Keratinocyte (primary cell): ENCODE measurements at regions not wholly inside any gene's neighbourhood (a gene's known extent, or its start where the extent isn't known, plus 50 kb on each side); places are given as distances from the start of the nearest gene placed in this dataset.

Source experiments
- DNase-seq: peaks from one replicate; pipeline ENCODE4 v3.0.0-alpha.2; 2011; ENCODE audit warnings: low read depth, missing footprints, low spot score
- FAIRE-seq: peaks from 2 replicates; lab custom pipeline; 2011; peaks lifted over from hg19 to GRCh38; lab: Jason Lieb, UNC
- H2AFZ ChIP-seq: 2 replicates; pipeline ENCODE4 v1.6.0; 2012; ENCODE audit warnings: low read length, control low read depth, inconsistent platforms; ENCODE audit not compliant: control insufficient read depth
- H3K27ac ChIP-seq: 2 replicates; pipeline ENCODE4 v1.5.1; 2011; ENCODE audit warnings: low read length; ENCODE audit not compliant: control insufficient read depth, insufficient read depth
- H3K27me3 ChIP-seq: 3 replicates; pipeline ENCODE4 v1.6.0; 2011; ENCODE audit warnings: low read length; ENCODE audit not compliant: control insufficient read depth, insufficient read depth; ENCODE audit errors: extremely low read depth
- H3K36me3 ChIP-seq, 2 experiments: 2 replicates in 1 of 2; 3 replicates in 1 of 2; pipeline ENCODE4 v1.5.1; 2011; ENCODE audit warnings: low read length in 2 of 2, mild to moderate bottlenecking in 1 of 2; ENCODE audit not compliant: control insufficient read depth in 2 of 2, insufficient read depth in 2 of 2; ENCODE audit errors: extremely low read depth in 1 of 2
- H3K4me1 ChIP-seq: 3 replicates; pipeline ENCODE4 v1.5.1; 2011; ENCODE audit warnings: low read length; ENCODE audit not compliant: control insufficient read depth, insufficient read depth; ENCODE audit errors: extremely low read depth
- H3K4me2 ChIP-seq: 3 replicates; pipeline ENCODE4 v1.6.0; 2011; ENCODE audit warnings: low read depth, low read length; ENCODE audit not compliant: control insufficient read depth, insufficient read depth; ENCODE audit errors: extremely low read depth
- H3K4me3 ChIP-seq, 3 experiments: fragments of 200-600 bp in 1 of 3; sonication (generic) in 1 of 3; 2 replicates in 2 of 3; 3 replicates in 1 of 3; pipeline ENCODE4 v1.5.1; 2011 to 2016; ENCODE audit warnings: low read length in 3 of 3, mild to moderate bottlenecking in 3 of 3, control low read depth in 2 of 3, inconsistent platforms in 1 of 3, low read depth in 1 of 3, mixed read lengths in 1 of 3, mixed run types in 1 of 3, moderate library complexity in 1 of 3; ENCODE audit not compliant: control insufficient read depth in 2 of 3, insufficient read depth in 2 of 3; ENCODE audit errors: extremely low read depth in 1 of 3
- H3K79me2 ChIP-seq: 2 replicates; pipeline ENCODE4 v1.6.0; 2012; ENCODE audit warnings: low read length; ENCODE audit not compliant: control insufficient read depth, insufficient read depth
- H3K9ac ChIP-seq: 3 replicates; pipeline ENCODE4 v1.6.0; 2011; ENCODE audit warnings: low read length; ENCODE audit not compliant: control insufficient read depth, insufficient read depth; ENCODE audit errors: extremely low read depth
- H3K9me1 ChIP-seq: 3 replicates; pipeline ENCODE4 v1.6.0; 2011; ENCODE audit warnings: low read length; ENCODE audit not compliant: control insufficient read depth, insufficient read depth; ENCODE audit errors: extremely low read depth
- H3K9me3 ChIP-seq: 2 replicates; pipeline ENCODE4 v1.5.1; 2012; ENCODE audit warnings: low read depth, low read length; ENCODE audit not compliant: control insufficient read depth
- H4K20me1 ChIP-seq: 3 replicates; pipeline ENCODE4 v1.6.0; 2011; ENCODE audit warnings: low read length; ENCODE audit not compliant: control insufficient read depth, insufficient read depth; ENCODE audit errors: extremely low read depth
- EZH2 ChIP-seq: IDR thresholded peaks from one replicate; pipeline ENCODE4 v1.6.1; 2012; ENCODE audit warnings: inconsistent platforms, mild to moderate bottlenecking, low read length, moderate library complexity
- dilution Hi-C: fragments of 300-500 bp; cut with MboI; formaldehyde crosslinking; loops from one replicate; pipeline ENCODE4 v1.7.0; 2020; ENCODE audit warnings: low sequenced_read_pairs; ENCODE audit not compliant: extremely low pct_ligation_motif_present
- TF ChIP-seq, protein P1 (sequence below), 3 experiments: IDR thresholded peaks in 1 of 3; conservative IDR thresholded peaks in 1 of 3; optimal IDR thresholded peaks in 1 of 3; 2 replicates in 2 of 3; 3 replicates in 1 of 3; pipeline versions ENCODE3 to v1.5.1; 2011; ENCODE audit warnings: low read length in 3 of 3, mild to moderate bottlenecking in 3 of 3, moderate library complexity in 2 of 3, control low read depth in 1 of 3, inconsistent platforms in 1 of 3; ENCODE audit not compliant: insufficient read depth in 2 of 3; ENCODE audit errors: extremely low read depth in 1 of 3

DNA sequence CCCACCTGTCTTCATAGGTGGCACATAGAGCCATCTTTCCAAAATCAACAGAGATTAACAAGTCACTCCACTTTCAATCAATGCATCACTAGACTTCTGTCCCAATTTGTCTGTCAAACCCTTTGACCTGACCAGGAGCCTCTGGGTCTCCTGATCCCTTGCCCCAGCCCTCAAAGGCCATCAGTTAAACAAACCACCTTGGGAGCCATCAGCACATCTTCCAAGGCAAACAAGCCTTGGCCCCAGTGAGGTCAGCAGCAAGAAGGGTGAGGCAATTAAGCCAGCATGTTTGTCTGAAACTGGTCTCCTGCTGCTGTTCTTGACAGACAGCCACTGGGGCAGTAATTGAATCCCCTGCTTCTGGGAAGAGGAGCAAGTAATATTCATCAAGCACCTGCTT lies 742.8 kb upstream of the TBX3 start:
- H3K27me3 ChIP-seq = no peaks in the 10 kb centered on the region
- H2AFZ ChIP-seq = no peak overlapping the region
- H3K4me2 ChIP-seq = no peak overlapping the region
- H3K9me1 ChIP-seq = no peaks in the 10 kb centered on the region
- TF ChIP-seq, protein P1, sequence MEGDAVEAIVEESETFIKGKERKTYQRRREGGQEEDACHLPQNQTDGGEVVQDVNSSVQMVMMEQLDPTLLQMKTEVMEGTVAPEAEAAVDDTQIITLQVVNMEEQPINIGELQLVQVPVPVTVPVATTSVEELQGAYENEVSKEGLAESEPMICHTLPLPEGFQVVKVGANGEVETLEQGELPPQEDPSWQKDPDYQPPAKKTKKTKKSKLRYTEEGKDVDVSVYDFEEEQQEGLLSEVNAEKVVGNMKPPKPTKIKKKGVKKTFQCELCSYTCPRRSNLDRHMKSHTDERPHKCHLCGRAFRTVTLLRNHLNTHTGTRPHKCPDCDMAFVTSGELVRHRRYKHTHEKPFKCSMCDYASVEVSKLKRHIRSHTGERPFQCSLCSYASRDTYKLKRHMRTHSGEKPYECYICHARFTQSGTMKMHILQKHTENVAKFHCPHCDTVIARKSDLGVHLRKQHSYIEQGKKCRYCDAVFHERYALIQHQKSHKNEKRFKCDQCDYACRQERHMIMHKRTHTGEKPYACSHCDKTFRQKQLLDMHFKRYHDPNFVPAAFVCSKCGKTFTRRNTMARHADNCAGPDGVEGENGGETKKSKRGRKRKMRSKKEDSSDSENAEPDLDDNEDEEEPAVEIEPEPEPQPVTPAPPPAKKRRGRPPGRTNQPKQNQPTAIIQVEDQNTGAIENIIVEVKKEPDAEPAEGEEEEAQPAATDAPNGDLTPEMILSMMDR (optimal IDR thresholded peaks at IDR 0.05 in 1 of 3, IDR thresholded peaks at IDR 0.05 in 1 of 3, conservative IDR thresholded peaks at IDR 0.05 in 1 of 3; ENCODE audit: extremely low read depth in 1 of 3, insufficient read depth in 2 of 3, low read length in 3 of 3) = no peak
- TF ChIP-seq EZH2 = no peak
- no peaks in the 10 kb centered on the region for H3K36me3 ChIP-seq
- H3K9ac ChIP-seq = no peak overlapping the region
- dilution Hi-C loops = no loop called here
- H3K79me2 ChIP-seq = no peaks in the 10 kb centered on the region
- FAIRE-seq (no peak), DNase-seq (no peak)
- no peaks in the 10 kb centered on the region for H3K4me1 ChIP-seq
- H4K20me1 ChIP-seq = no peaks in the 10 kb centered on the region
- no peak overlapping the region for H3K27ac ChIP-seq
- no peaks in the 10 kb centered on the region for H3K9me3 ChIP-seq
- no peak overlapping the region for H3K4me3 ChIP-seq

DNA sequence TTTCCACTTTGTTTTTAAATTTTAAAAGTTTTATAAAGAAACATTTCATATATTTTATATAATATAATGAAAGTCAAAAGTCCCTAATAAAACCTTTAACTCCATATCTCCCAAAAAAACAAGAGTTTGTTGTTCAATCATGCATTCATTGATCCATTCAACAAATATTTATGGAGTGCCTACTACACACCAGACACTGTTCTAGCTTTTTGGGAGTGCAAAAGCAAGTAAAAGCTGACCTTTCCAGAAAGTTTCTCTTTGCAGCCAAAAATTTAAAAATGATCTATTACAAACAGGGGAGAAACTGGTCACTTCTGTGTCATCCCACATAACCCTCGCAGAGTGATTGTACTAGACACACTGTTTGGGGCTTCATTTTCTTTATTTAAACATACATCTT lies 740.0 kb upstream of the TBX3 start:
- no peak overlapping the region for H3K9ac ChIP-seq
- H3K4me3 ChIP-seq = no peak overlapping the region
- no peak overlapping the region for H3K4me2 ChIP-seq
- H4K20me1 ChIP-seq = no peaks in the 10 kb centered on the region
- TF ChIP-seq EZH2 = no peak
- TF ChIP-seq, protein P1 (optimal IDR thresholded peaks at IDR 0.05 in 1 of 3, IDR thresholded peaks at IDR 0.05 in 1 of 3, conservative IDR thresholded peaks at IDR 0.05 in 1 of 3; ENCODE audit: extremely low read depth in 1 of 3, insufficient read depth in 2 of 3, low read length in 3 of 3) = no peak
- H3K36me3 ChIP-seq = no peaks in the 10 kb centered on the region
- H3K9me1 ChIP-seq = no peaks in the 10 kb centered on the region
- H3K79me2 ChIP-seq = no peaks in the 10 kb centered on the region
- H3K9me3 ChIP-seq = no peaks in the 10 kb centered on the region
- no peaks in the 10 kb centered on the region for H3K4me1 ChIP-seq
- H3K27ac ChIP-seq = no peak overlapping the region
- dilution Hi-C loops = no loop called here
- H2AFZ ChIP-seq = no peak overlapping the region
- DNase-seq (no peak), FAIRE-seq (no peak)
- no peaks in the 10 kb centered on the region for H3K27me3 ChIP-seq
